ENCODE measurements at regions not wholly inside any gene's neighbourhood (a gene's known extent, or its start where the extent isn't known, plus 50 kb on each side); places are given as distances from the start of the nearest gene placed in this dataset.

DNA sequence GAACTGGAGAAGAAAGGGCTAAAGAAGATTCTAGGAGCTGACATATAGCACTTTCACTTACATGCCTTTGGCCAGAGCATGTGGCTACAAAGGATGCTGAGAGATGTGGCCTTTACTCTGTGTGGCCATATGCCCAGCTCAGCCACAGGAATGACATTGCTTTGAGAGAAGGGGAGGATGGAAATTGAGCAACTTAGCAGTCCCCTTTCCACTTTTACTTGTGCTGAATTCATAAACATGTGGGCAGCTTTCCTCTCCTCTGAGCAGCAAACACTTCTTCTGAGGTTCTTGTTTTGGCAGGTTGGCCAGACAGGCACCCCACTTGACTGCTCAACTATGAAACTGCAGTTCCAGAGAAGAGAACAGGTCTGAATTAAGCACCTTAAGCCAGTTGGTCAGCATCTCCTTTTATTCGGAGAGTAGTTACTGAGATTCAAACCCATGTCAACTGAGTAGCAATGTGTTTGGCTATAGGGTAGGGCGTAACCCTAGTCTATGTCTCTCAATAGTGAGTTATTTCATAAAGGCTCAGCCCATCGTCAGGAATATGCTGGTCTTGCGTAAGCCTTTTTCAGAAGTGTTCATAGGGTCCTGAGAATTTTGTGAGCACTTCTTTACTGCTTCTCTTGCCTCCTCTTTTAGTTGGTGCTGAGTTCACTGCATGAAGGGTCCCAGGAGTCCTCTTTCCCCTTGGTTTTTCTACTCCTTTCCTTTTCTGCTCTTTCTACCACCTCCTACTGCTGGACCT, 134.5 kb downstream of the PALM2AKAP2 start:
- no peak overlapping the region for H3K27ac ChIP-seq
- intact Hi-C loops (cut with DNase I): no loop called here

DNA sequence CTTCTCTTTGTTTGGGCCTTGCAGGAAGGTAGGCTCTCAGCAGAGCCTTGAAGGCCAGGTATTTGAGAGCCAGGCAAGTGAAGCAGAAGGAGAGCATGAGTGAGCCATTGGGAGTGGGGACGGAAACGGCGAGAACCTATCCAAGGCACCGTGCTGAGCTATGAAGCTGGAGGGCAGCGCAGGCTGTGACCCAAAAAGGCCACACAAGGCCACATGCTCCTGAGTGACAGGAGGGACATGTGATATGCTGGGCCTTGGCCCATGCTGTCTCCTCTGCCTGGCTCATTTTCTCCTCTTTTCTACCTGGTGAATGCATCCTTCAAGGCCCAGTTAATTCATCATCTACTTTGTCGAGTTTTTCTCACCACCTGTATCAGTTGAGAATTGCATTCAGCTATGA, 136.3 kb downstream of the PALM2AKAP2 start:
- H3K4me1 ChIP-seq: peaks cover 0 to 32% (median 19%) of the 10 kb centered on the region in 4 donors
- no peak overlapping the region for H3K27ac ChIP-seq
- H3K27me3 ChIP-seq: no peaks in the 10 kb centered on the region
- DNase-seq: no peak
- H3K9me3 ChIP-seq: no peaks in the 10 kb centered on the region
- H3K4me3 ChIP-seq: no peak overlapping the region
- intact Hi-C loops (cut with DNase I): no loop called here
- TF ChIP-seq POLR2A (IDR thresholded peaks at IDR 0.05) (no peak), EP300 (IDR thresholded peaks at IDR 0.05) (no peak)
- TF ChIP-seq, protein P1, sequence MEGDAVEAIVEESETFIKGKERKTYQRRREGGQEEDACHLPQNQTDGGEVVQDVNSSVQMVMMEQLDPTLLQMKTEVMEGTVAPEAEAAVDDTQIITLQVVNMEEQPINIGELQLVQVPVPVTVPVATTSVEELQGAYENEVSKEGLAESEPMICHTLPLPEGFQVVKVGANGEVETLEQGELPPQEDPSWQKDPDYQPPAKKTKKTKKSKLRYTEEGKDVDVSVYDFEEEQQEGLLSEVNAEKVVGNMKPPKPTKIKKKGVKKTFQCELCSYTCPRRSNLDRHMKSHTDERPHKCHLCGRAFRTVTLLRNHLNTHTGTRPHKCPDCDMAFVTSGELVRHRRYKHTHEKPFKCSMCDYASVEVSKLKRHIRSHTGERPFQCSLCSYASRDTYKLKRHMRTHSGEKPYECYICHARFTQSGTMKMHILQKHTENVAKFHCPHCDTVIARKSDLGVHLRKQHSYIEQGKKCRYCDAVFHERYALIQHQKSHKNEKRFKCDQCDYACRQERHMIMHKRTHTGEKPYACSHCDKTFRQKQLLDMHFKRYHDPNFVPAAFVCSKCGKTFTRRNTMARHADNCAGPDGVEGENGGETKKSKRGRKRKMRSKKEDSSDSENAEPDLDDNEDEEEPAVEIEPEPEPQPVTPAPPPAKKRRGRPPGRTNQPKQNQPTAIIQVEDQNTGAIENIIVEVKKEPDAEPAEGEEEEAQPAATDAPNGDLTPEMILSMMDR (IDR thresholded peaks at IDR 0.05): no peak
- no peaks in the 10 kb centered on the region for H3K36me3 ChIP-seq
- WGBS, 2 donors: 96 to 97% methylated on average over 6 of the region's 6 CpGs

More for the DNA sequence above, 134.5 kb downstream of the PALM2AKAP2 start:
- Histone ChIP-seq H3K4me1 (peaks cover 0 to 32% (median 19%) of the 10 kb centered on the region in 4 donors), H3K4me3 (no peak overlapping the region), H3K9me3 (no peaks in the 10 kb centered on the region), H3K27me3 (no peaks in the 10 kb centered on the region), H3K36me3 (no peaks in the 10 kb centered on the region)
- DNase-seq: no peak
- 85 to 90% methylated on average over 4 of the region's 4 CpGs for WGBS, 2 donors
- TF ChIP-seq, protein P1 (IDR thresholded peaks at IDR 0.05): no peak
- TF ChIP-seq EP300 (IDR thresholded peaks at IDR 0.05): no peak
- TF ChIP-seq POLR2A (IDR thresholded peaks at IDR 0.05): no peak
- no peak for TF ChIP-seq POLR2AphosphoS5 (IDR thresholded peaks at IDR 0.05)

DNA sequence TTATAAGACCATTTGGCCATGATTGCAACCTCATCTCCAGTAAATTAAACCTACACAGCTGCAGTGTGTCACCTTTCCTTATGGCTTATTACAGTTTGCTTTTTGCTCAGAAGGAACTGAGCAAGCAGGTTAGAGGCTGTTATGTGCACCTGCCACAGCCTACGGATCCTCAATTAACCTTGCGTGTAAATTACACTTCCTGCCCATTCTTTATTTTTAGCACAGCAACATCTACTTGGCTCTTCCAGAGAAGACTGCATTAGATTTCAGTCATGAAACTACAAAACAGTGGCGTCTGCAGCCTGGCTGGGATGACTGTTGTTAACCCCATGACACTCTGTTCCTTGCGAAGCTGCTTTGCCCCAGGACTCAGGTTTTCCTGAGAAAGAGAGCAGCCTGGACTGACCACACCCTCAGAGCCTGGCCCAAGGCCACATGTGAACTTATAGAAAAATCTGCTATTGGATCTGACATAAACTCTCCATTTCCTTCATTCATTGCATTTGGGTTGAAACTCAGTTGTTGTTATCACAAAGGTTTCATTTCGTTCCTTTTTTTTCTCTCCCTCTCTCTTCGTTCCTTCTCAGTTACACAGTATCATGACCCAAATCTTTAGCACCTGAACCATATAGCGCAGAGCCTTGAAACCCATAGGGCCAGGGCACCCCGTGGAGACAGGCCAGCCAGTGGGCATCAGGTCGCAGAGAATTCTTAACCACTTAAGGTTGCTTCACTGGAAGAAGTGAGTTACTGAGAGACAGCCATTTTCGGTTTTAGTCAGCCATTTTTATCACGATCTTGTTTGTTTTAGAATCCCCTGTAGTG, 138.6 kb downstream of the PALM2AKAP2 start:
- Histone ChIP-seq H3K36me3 (no peaks in the 10 kb centered on the region), H3K27ac (peak overlapping the region in 2 of 4 donors; percentile 4 to 38), H3K4me3 (no peak overlapping the region), H3K4me1 (peaks cover 0 to 17% (median 11%) of the 10 kb centered on the region in 4 donors), H3K27me3 (no peaks in the 10 kb centered on the region), H3K9me3 (no peaks in the 10 kb centered on the region)
- WGBS, 2 donors: 37 to 43% methylated on average over 11 of the region's 11 CpGs
- intact Hi-C loops (cut with DNase I): no loop called here
- TF ChIP-seq EP300 (IDR thresholded peaks at IDR 0.05) (no peak), POLR2AphosphoS5 (IDR thresholded peaks at IDR 0.05) (peak in 1 of 4 donors; percentile 54)
- TF ChIP-seq, protein P1 (IDR thresholded peaks at IDR 0.05): no peak
- no peak for DNase-seq

DNA sequence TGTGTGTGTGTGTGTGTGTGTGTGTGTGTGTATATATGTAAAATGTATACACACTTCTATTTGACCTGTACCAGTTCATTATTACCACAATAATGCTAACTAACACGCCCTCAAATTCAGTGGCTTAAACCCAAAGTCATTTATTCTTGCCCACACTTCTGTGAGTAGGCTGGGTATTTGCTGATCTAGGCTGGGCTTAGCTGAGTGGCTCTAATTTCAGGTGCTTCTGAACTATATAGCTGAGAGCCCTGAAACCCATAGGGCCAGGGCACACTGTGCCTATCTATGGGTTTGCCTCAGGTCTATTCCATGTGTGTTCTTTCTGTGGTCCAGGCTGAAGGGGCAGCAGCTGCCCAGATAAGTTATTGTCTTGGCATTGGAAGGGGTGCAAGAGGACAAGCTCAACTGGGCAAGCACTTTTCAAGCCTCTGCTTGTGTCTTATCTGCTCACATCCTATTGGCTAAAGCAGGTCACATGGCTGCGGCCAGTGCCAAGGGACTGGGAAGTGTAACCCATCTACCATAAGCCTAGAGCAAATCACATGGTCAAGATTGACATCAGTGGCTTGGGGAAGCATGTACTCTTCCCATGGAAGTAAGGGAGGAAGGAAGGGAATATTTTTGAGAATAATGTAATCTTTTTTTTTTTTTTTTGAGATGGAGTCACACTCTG, 139.9 kb downstream of the PALM2AKAP2 start:
- Histone ChIP-seq H3K4me1 (peaks cover 0 to 17% (median 11%) of the 10 kb centered on the region in 4 donors), H3K36me3 (no peaks in the 10 kb centered on the region), H3K27ac (no peak overlapping the region), H3K9me3 (no peaks in the 10 kb centered on the region), H3K27me3 (no peaks in the 10 kb centered on the region), H3K4me3 (no peak overlapping the region)
- 92 to 93% methylated on average over 2 of the region's 2 CpGs for whole genome bisulfite sequencing, 2 donors
- no peak for DNase-seq
- intact Hi-C loops (cut with DNase I): no loop called here
- TF ChIP-seq, protein P1 (IDR thresholded peaks at IDR 0.05): no peak
- TF ChIP-seq EP300 (IDR thresholded peaks at IDR 0.05): no peak
